ENCODE measurements at regions not wholly inside any gene's neighbourhood (a gene's known extent, or its start where the extent isn't known, plus 50 kb on each side); places are given as distances from the start of the nearest gene placed in this dataset.
"Not testable (repeated sequence)": the region's sequence is repeated elsewhere in the genome, so short reads cannot be mapped to it uniquely, and the experiment has no call there.

DNA sequence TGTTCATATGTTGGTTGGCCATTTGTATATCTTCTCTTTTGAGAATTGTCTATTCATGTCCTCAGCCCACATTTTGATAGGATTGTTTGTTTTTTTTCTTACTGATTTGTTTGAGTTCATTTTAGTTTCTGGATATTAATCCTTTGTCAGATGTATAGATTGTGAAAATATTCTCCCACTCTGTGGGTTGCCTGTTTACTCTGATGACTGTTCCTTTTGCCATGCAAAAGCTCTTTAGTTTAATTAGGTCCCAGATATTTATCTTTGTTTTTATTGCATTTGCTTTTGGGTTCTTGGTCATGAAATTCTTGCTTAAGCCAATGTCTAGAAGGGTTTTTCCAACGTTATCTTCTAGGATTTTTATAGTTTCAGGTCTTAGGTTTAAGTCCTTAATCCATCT, 740.7 kb upstream of the FAT3 start:
- intact Hi-C loops (cut with DNase I); ATAC-seq; DNase-seq (ENCODE audit: missing footprints): not testable (repeated sequence)

DNA sequence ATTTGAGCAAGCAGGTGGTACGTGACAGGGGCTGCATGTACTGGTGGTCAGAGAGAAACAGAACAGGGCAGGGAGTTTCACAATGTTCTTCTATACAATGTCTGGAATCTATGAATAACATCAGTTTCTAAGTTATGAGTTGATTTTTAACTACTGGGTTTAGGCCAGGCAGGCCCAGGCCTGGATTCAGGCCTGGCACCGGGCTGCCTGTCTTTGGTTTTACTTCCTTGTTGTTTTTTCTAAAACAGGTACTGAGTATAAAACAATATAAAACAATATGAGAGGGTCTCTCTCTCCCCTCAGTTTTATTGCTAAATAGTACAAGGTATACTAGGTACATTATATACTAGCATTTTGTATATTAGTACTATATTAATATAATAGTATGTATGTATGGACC, 742.7 kb upstream of the FAT3 start:
- ATAC-seq; DNase-seq (ENCODE audit: missing footprints); intact Hi-C loops (cut with DNase I): not testable (repeated sequence)

DNA sequence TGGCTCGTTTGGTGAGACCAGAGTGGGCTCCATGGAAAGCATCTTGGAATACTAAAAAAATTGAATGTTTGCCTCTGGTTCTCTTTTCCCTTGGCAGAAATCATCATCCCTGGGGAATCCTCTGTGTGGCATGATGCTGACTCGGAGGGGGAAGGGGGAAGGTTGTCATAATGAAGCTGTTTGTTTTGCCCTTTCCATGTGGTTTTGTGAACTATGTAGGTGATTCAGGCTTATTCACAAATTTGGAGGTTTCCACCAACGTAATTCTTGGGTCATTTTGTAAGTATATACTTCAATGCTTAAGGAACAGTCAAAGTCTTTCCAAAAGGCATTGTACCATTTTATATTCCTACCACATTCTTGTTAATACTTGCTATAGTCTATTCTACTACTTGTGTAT, 754.0 kb upstream of the FAT3 start:
- ATAC-seq, result no peak
- intact Hi-C loops (cut with DNase I), result no loop called here
- DNase-seq (ENCODE audit: missing footprints), result no peak

DNA sequence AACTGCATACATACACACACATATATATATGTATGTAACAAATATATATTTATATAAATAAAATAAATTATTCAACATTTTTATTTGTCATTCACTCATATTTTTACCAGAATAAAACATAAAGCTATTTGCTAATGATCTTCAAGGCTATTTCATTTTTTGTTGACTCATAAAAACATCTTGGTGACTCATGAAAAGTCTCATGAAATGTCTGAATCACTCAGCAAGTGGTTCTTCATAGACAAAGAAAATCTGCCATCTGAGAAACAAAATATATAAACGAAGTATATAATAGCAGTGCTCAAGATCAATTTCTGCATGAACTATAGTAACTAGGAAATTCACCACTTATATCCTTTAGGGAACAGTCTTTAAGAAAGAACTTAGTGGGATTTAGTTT, 764.8 kb upstream of the FAT3 start:
- ATAC-seq (no peak), DNase-seq (ENCODE audit: missing footprints) (no peak)
- intact Hi-C loops (cut with DNase I), result no loop called here

DNA sequence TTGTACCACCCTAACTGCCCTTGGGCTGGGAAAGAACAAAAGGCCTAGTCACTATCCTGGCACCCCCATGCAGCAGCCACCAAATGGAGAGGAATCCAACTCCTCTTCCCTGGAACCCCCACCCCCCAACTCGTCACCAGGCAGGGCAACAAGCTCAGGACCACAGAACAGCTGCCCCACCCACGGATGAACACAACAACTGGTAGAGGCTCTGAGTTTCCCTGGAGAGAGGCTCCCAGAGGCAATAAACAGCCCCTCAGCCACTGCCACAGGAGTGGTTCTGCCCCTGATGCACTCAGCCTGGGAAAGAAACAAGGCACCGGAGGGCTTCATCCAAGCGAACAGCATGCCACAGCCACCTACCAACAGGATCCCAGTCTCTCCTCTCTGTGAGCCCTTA, 778.4 kb upstream of the FAT3 start:
- intact Hi-C loops (cut with DNase I), result no loop called here
- ATAC-seq (no peak), DNase-seq (ENCODE audit: missing footprints) (no peak)

DNA sequence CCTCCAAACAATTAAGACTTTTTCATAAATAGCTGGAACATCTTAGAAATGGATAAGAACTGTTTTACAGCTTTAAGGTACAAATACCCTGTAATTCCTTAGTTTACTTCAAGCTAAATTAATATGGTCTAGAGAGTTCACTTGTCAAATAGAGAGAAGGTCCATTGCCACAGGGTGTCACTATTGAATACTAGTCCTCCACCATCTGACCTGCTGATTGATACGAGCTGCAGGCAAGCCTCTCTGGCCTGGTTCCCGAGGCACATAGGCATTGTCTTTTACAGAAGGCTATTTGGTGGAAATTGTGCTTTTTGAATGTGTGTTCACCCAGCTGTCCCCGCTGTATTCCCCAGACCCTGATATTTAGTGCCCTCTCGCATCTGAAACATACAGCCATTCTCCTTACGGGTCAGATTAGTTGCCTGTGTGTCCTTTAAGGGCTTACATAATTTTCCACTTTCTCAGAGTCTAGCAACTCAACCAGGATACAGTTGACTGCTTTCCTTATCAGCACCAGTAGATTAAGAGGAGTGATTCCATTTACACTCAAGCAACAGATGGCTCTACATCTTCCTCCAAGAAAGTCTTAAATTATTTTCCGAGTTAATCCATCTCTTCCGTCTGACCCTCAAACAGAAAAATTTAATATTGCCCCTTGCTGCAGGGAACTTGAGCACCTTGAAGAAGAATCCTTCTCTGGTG, 788.8 kb upstream of the FAT3 start:
- DNase-seq (ENCODE audit: missing footprints), result no peak
- intact Hi-C loops (cut with DNase I), result no loop called here
- ATAC-seq, result no peak

DNA sequence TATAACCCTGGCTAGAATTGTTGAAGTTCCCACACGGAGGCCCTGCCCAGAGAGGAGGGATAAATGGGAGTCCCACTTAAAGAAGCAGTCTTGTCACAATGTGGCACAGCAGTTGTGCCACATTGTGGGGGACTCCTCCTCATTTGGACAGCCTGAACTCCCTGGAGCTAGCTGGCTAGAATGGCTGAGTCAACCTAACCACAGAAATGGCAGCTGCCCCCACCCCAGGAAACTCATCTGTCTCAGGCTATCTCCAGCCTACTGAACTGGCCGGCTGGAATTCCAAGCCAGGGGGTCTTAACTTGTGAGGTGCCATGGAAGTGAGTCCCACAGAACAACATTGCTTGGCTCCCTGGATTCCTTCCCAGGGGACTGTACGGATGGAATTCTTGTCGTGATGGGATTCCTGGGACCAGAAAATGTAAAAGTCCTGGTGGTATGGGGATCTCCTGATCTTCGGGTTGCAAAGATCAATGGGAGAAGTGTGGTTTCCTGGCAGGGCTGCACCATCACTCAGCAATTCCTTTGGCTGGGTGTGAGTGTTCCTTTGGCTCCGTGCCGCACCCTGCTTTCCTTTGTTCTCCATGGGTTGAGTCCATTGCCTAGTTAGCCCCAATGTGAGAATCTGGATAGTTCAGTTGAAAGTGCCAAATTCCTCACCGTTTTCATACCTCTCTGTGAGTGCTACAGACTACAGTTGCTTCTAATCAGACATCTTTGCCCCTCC, 791.2 kb upstream of the FAT3 start:
- intact Hi-C loops (cut with DNase I), result no loop called here
- ATAC-seq, result no peak
- no peak for DNase-seq (ENCODE audit: missing footprints)

DNA sequence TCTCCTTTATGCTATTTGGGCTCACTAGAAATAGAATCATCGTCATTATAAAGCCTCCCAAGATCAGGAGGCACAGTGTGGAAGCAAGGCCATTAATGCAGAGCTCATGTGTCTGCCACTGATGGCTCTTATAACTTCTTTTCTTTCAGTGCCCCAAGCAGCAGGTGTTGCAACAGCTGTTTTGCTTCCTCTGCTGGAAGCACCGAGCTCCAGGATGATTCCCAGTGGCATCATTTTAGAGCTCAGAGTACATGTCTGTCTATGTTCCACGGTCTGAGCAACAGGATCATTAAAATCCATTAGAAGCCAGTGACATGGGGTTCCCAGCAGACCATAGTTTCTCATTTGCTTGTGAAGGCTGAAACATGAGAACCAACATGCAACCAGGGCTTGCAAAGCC, 803.0 kb upstream of the FAT3 start:
- DNase-seq (ENCODE audit: missing footprints), result no peak
- intact Hi-C loops (cut with DNase I), result no loop called here
- ATAC-seq, result no peak

DNA sequence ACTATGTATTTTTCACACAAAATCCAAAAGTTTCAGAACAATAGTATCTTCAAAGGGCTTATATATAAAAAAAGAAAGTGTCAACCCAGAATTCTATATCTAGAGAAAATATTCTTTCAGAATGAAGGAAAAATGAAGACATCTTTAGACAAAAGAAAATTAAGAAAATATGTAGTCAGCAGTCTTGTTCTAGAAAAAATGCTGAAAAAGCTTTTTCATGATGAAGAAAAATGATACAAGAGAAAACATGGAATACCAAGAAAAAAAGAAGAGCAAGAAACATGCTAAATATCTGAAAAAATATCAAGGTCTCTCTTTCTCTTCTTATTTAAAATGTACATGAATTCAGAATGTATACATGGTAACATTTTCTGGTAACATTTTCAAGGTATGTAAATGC, 816.8 kb upstream of the FAT3 start:
- DNase-seq (ENCODE audit: missing footprints), result no peak
- ATAC-seq, result no peak
- intact Hi-C loops (cut with DNase I), result no loop called here

DNA sequence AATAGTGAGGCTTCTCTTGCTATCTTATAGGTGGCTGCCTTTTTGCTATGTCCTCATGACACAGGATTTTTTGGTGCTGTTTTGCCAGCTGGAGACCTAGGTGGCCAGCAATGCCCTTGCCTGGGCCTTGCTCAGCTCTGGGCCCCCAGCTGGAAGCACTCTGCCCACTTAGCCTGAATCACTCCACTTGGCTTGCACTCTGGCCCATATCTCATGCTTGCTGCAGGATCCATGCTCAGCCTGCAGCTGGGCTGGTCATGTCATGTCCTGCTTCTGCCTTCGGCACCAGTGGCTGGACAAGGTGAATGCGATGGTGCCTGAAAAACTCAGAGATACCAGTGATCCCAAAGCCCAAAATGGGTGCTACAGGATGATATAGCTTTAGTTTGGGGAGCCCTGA, 818.6 kb upstream of the FAT3 start:
- peak; percentile 48 for DNase-seq (ENCODE audit: missing footprints)
- intact Hi-C loops (cut with DNase I), result no loop called here
- peak; percentile 46 for ATAC-seq

DNA sequence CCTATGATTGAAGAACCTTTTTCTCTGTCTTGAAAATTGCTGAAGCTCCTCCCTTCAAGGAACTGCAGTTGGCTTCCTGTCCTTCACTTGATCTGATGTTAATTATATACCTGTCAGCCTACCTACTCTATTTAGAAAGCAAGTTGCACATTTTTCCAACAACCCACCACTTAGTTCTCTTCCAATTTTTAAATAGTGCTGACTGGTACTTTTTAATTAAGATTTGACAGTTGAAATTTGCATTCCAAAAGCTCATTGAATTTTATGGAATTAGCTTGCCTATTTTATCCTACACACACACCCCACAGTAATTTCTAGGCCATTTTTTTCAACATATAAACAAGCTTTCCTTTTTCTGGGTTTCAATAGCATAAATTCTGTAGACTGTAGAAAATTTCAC, 820.3 kb upstream of the FAT3 start:
- DNase-seq (ENCODE audit: missing footprints) (no peak), ATAC-seq (no peak)
- intact Hi-C loops (cut with DNase I), result no loop called here

DNA sequence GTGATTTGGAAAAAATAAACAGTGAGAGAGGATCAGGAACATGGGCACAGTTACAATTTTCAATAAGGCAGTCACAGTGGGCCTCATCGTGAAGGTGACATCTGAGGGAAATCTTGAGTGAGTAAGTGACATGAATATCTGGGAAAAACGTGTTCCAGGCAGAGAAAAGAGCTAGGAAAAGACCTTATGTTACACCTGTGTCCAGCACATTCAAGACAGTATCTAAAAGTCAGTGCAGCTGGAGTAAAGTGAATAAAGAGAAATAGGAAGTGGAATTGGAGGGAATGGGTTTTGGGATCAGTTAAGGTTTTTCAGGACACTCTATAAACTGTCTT, 827.5 kb upstream of the FAT3 start:
- intact Hi-C loops (cut with DNase I), result loop anchor here (10.0 kb wide), 1 partner anchor 242 kb away; no protein-coding TSS in a partner anchor
- ATAC-seq (no peak), DNase-seq (ENCODE audit: missing footprints) (no peak)

DNA sequence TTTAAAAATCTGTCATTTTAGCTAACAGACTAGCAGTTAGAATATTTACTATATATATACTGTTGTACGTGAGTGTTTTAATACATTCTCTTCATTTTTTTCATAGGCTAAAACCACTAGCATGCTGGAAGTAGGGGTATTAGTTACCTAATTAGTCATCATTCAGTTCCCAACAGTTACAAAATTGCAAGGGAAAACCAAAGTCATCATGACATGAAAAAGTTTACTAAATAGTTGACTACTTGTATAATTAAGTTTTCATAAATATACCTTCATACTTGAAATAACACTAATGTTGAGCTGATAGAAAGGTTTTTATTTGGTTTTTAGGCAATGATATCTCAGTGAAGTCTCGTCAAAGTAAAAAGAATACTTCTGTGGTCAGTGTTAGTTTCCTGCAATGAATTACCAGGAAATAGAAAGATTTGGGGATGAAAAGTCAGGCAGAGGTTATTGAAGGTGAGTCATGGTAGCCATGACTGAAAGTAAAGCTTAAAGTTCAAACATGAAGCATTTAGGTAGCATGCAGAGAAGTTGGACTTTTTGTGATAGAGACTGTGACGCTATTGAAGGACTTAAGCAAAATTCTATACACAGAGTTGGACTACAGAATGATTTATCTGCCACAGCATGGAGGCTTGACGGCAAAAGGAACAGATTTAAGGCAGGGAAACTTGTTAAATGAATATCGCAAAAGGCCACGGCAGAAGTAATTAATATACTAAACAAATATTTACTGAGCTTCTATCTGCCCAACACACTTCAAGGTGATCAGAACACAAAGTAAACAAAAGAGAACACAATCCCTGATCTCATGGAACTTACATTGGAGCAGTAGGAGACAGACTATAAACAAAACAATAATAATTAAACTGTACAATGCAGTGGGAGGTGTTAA, 828.1 kb upstream of the FAT3 start:
- ATAC-seq (no peak), DNase-seq (ENCODE audit: missing footprints) (no peak)
- intact Hi-C loops (cut with DNase I), result loop anchor here (10.0 kb wide), 1 partner anchor 242 kb away; no protein-coding TSS in a partner anchor

DNA sequence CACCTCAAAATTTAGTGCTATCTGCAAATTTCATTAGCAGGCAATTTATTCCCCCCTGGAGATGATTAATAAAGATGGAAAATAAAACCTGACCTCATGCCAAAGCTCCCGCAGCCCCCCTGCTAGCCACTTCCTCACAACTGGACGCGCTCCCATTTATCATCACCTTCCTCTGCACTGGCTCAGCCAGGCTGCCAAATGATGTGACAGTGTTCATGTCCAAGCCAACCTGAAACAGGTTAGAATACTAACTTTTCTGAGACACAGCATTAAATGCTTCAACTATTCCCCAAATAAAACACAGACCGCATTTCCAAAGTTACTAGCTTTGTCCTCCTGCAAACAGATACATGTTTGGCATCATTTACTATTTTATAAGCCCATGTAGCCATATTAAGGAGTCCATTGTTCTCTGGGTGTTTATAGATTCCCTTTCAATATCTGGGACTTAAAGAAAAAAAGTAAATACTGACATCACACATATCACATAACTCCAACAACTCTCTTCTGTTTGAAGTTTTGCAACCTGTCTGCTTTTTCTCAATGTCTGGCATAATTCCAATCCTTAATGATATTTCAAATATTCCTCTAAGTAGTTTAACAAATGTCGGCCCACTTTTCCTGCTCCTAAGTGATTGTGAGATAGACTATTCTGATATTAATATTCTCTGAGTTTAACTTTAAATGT, 829.7 kb upstream of the FAT3 start:
- no peak for ATAC-seq
- DNase-seq (ENCODE audit: missing footprints), result peak; percentile 20
- intact Hi-C loops (cut with DNase I), result loop anchor here (10.0 kb wide), 1 partner anchor 240 kb away; no protein-coding TSS in a partner anchor

DNA sequence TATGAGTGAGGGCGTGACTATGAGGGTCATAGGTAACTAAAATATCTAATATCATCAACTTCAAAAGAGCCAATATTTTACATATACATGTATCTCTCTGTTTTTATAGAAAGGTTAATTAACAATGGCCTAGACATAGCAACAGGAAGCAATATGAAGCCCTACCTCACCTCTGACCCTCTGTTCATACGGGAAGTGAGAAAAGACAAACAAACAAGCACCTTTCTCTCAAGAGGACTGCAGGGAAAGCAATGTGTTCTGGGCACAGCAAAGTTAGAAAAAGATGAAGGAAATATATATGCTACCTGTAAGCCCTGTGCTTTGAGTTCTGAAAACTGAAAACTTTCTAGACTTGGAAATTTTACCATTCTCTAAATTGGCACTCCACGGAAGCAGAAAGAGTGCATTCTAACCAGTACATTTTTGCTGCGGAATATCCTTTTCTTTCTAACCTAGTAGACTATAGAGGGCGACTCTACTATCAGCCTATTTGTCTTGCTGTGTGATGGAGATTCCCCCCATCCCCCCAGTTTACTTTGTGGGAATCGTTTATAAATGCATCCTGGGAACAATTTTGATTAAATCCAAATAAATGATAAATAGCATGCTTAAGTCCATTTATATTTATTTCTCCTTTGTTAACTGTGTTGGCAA, 830.4 kb upstream of the FAT3 start:
- no peak for DNase-seq (ENCODE audit: missing footprints)
- no peak for ATAC-seq
- intact Hi-C loops (cut with DNase I), result loop anchor here (10.0 kb wide), 1 partner anchor 239 kb away; no protein-coding TSS in a partner anchor

DNA sequence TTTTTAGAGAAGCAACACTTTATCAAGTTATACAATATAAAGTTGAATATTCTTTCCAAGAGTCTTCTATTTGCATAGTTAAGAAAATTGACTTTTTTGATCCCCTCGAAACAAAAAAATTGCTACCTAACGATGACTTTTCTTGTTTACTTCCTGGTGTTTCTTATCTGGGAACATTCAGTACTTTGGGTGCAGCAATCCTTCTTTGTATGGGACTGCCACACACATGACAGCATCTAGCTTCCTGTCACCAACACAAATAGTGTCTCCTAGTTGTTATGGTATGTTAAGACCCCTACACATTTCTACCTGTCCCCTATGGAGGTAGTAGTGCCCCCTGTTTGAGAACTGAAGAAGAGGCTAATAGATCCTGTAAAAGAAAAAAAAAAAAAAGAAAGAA, 841.7 kb upstream of the FAT3 start:
- DNase-seq (ENCODE audit: missing footprints), result no peak
- intact Hi-C loops (cut with DNase I), result no loop called here
- ATAC-seq, result no peak

DNA sequence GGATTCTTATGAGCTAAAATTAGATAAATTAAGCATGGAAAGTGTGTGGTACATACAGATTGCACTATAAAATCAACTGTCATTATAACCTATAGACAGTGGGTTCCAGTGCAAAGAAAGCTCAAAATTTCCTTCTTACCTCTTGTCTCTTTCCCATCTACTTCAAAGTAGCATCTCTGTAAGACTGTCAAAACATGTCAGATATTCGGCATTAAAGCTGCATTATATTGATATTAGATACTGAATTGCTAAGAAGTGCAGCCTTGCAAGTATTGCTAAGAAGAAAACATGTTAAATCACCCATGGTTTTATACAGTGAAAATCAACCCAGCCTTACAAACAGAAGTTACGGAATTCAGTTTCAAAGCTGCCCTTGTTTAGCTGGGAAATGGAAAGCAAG, 849.8 kb upstream of the FAT3 start:
- intact Hi-C loops (cut with DNase I), result no loop called here
- DNase-seq (ENCODE audit: missing footprints), result no peak

DNA sequence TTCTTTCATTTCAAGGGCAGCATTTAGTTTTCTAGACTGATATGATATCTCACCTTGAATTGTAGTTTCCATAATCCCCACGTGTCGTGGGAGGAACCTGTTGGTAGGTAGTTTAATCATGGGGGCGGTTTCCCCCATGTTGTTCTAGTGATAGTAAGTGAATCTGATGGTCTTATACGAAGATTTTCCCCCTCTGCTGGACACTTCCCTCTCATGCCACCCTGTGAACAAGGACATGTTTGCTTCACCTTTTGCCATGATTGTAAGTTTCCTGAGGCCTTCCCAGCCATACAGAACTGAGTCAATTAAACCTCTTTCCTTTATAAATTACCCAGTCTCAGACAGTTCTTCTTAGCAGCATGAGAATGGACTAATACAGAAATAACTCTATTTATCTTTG, 851.1 kb upstream of the FAT3 start:
- intact Hi-C loops (cut with DNase I), result no loop called here
- DNase-seq (ENCODE audit: missing footprints) (no peak), ATAC-seq (no peak)

More for the DNA sequence above, 849.8 kb upstream of the FAT3 start:
- no peak for ATAC-seq

DNA sequence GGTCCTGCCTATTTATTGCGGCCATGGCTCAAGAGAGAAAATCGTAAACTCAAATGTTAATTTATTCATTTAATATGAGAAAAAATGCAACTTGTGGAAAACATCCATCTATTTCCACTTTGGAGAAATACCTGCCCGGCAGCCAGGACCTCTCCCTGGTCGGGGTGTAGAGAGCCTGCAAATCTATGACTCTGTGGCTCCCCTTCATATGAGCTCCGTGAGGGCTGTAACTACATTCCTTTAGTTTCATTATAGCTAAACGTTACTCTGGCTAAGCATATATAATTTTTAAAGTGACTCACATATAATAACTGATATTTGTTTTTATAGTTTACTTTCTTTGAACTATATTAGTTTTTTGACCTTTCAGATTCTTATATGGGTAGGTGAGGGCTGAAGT, 857.8 kb upstream of the FAT3 start:
- intact Hi-C loops (cut with DNase I), result no loop called here
- ATAC-seq, result no peak
- no peak for DNase-seq (ENCODE audit: missing footprints)
